Caco-2 (cell line): ENCODE measurements at regions not wholly inside any gene's neighbourhood (a gene's known extent, or its start where the extent isn't known, plus 50 kb on each side); places are given as distances from the start of the nearest gene placed in this dataset.

Experiments
- BruUV-seq: library from RNA; stranded (reverse); fragments of 400-500 nt; replicated peaks from 2 replicates; lab custom pipeline; 2021; lab: Mats Ljungman, UMichigan
- CTCF ChIA-PET: fragments of 300-600 bp; sonication (Branson Sonifier 250); formaldehyde crosslinking; loops from one replicate; lab custom pipeline; 2022; ENCODE audit warnings: antibody characterized with exemption; lab: Charles Lee
- POLR2A ChIA-PET: fragments of 300-600 bp; sonication (Branson Sonifier 250); formaldehyde crosslinking; loops from one replicate; lab custom pipeline; 2022; ENCODE audit warnings: antibody characterized with exemption; lab: Charles Lee
- DNase-seq, 2 experiments: peaks; one replicate each; pipeline versions ENCODE4 v3.0.0 to v3.0.0-alpha.2; 2020 to 2022
- H3K27me3 ChIP-seq: replicated peaks from 2 replicates; pipeline ENCODE4 v1.6.0; 2011; ENCODE audit warnings: low read length; ENCODE audit not compliant: control insufficient read depth, insufficient read depth
- H3K36me3 ChIP-seq: 2 replicates; pipeline ENCODE4 v1.5.1; 2011; ENCODE audit warnings: low read length; ENCODE audit not compliant: control insufficient read depth, insufficient read depth
- H3K4me1 ChIP-seq: fragments of 250-450 bp; sonication (Bioruptor Pico); 2 replicates; pipeline ENCODE4 v1.5.1; 2020; ENCODE audit warnings: mild to moderate bottlenecking
- H3K4me3 ChIP-seq: 2 replicates; pipeline ENCODE4 v1.5.1; 2011; ENCODE audit warnings: low read depth, mild to moderate bottlenecking, control low read depth, low read length
- H3K9me3 ChIP-seq: fragments of 250-450 bp; sonication (Bioruptor Pico); 2 replicates; pipeline ENCODE4 v1.5.1; 2020; ENCODE audit warnings: mild to moderate bottlenecking, moderate library complexity
- H3K27ac Mint-ChIP-seq: one replicate; pipeline ENCODE4 v1.8.0; 2022; ENCODE audit warnings: mixed read lengths; ENCODE audit not compliant: unreplicated experiment
- H3K27me3 Mint-ChIP-seq: one replicate; pipeline ENCODE4 v1.8.0; 2022; ENCODE audit warnings: mixed read lengths; ENCODE audit not compliant: insufficient read depth, unreplicated experiment
- H3K36me3 Mint-ChIP-seq: one replicate; pipeline ENCODE4 v1.8.0; 2022; ENCODE audit warnings: mild to moderate bottlenecking, mixed read lengths; ENCODE audit not compliant: insufficient read depth, unreplicated experiment
- H3K4me1 Mint-ChIP-seq: one replicate; pipeline ENCODE4 v1.8.0; 2022; ENCODE audit warnings: low read depth, mixed read lengths; ENCODE audit not compliant: unreplicated experiment
- H3K4me3 Mint-ChIP-seq: one replicate; pipeline ENCODE4 v1.8.0; 2022; ENCODE audit warnings: mild to moderate bottlenecking, moderate library complexity, mixed read lengths; ENCODE audit not compliant: unreplicated experiment
- H3K9me3 Mint-ChIP-seq: one replicate; pipeline ENCODE4 v1.8.0; 2022; ENCODE audit warnings: mixed read lengths; ENCODE audit not compliant: unreplicated experiment
- intact Hi-C: fragments of 100-400 bp; cut with micrococcal nuclease; formaldehyde crosslinking; loops from one replicate; pipeline ENCODE4 v1.10.0; 2022; ENCODE audit not compliant: unreplicated experiment
- TF ChIP-seq, protein P1 (sequence below), 2 experiments: fragments of 200-600 bp in 1 of 2; IDR thresholded peaks; 1 replicate in 1 of 2; 2 replicates in 1 of 2; pipeline versions ENCODE4 v1.5.1 to v1.8.0; 2011 to 2022; ENCODE audit warnings: antibody characterized with exemption in 1 of 2, control low read depth in 1 of 2, inconsistent platforms in 1 of 2, low read depth in 1 of 2, low read length in 1 of 2, mild to moderate bottlenecking in 1 of 2, moderate library complexity in 1 of 2; ENCODE audit not compliant: insufficient read depth in 1 of 2, severe bottlenecking in 1 of 2, unreplicated experiment in 1 of 2

GRCh38 chr14:80352471-80352870 lies 141.2 kb upstream of the DIO2 start:
- H3K27me3 Mint-ChIP-seq, result no peaks in the 10 kb centered on the region
- intact Hi-C loops, result no loop called here

GRCh38 chr14:80350707-80351106 lies 139.4 kb upstream of the DIO2 start:
- no peaks in the 10 kb centered on the region for H3K4me1 ChIP-seq
- H3K4me3 ChIP-seq, result no peak overlapping the region
- ChIA-PET CTCF (no interaction called here), POLR2A (no interaction called here)
- H3K4me1 Mint-ChIP-seq, result no peaks in the 10 kb centered on the region
- no peaks in the 10 kb centered on the region for H3K36me3 Mint-ChIP-seq
- no peak overlapping the region for H3K27ac Mint-ChIP-seq
- DNase-seq, result no peak
- H3K36me3 ChIP-seq, result no peaks in the 10 kb centered on the region
- no peaks in the 10 kb centered on the region for H3K9me3 Mint-ChIP-seq
- TF ChIP-seq, protein P1, sequence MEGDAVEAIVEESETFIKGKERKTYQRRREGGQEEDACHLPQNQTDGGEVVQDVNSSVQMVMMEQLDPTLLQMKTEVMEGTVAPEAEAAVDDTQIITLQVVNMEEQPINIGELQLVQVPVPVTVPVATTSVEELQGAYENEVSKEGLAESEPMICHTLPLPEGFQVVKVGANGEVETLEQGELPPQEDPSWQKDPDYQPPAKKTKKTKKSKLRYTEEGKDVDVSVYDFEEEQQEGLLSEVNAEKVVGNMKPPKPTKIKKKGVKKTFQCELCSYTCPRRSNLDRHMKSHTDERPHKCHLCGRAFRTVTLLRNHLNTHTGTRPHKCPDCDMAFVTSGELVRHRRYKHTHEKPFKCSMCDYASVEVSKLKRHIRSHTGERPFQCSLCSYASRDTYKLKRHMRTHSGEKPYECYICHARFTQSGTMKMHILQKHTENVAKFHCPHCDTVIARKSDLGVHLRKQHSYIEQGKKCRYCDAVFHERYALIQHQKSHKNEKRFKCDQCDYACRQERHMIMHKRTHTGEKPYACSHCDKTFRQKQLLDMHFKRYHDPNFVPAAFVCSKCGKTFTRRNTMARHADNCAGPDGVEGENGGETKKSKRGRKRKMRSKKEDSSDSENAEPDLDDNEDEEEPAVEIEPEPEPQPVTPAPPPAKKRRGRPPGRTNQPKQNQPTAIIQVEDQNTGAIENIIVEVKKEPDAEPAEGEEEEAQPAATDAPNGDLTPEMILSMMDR (IDR thresholded peaks at IDR 0.05; ENCODE audit: insufficient read depth in 1 of 2, low read depth in 1 of 2, low read length in 1 of 2, severe bottlenecking in 1 of 2, unreplicated experiment in 1 of 2), result no peak
- intact Hi-C loops, result no loop called here
- no TSS peak for BruUV-seq
- no peaks in the 10 kb centered on the region for H3K27me3 Mint-ChIP-seq
- no peaks in the 10 kb centered on the region for H3K9me3 ChIP-seq
- no peaks in the 10 kb centered on the region for H3K27me3 ChIP-seq
- no peak overlapping the region for H3K4me3 Mint-ChIP-seq

More at GRCh38 chr14:80352471-80352870, 141.2 kb upstream of the DIO2 start:
- Mint-ChIP-seq H3K4me1 (no peaks in the 10 kb centered on the region), H3K27ac (no peak overlapping the region), H3K4me3 (no peak overlapping the region), H3K9me3 (no peaks in the 10 kb centered on the region), H3K36me3 (no peaks in the 10 kb centered on the region)
- TF ChIP-seq, protein P1 (IDR thresholded peaks at IDR 0.05; ENCODE audit: insufficient read depth in 1 of 2, low read depth in 1 of 2, low read length in 1 of 2, severe bottlenecking in 1 of 2, unreplicated experiment in 1 of 2), result no peak
- ChIA-PET POLR2A (no interaction called here), CTCF (no interaction called here)
- no peaks in the 10 kb centered on the region for H3K9me3 ChIP-seq
- DNase-seq, result no peak
- no peaks in the 10 kb centered on the region for H3K36me3 ChIP-seq
- BruUV-seq, result no TSS peak
- no peaks in the 10 kb centered on the region for H3K4me1 ChIP-seq
- no peak overlapping the region for H3K4me3 ChIP-seq
- H3K27me3 ChIP-seq, result no peaks in the 10 kb centered on the region

DNA sequence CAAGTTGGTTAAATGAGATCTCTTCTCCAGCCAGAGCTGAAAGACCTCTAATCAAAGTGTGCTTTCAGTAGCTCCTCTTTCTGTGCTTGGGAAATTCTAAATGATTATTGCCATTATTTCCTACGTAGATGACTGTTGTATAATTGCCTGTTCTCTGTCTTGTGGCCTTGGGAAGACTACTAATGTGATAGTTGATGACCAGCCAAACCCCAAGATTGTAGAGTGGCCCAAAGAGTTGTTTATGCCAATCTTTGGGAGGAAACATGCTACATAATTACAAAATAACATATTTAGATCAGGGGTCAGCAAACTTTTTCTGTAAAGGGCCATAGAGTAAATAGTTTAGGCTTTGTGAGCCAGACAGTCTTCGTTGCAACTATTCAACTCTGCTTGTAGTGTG lies 135.1 kb upstream of the DIO2 start:
- ChIA-PET POLR2A (no interaction called here), CTCF (interaction anchor here (1.5 kb wide), 1 partner anchor 10 kb away, joined by 5 read pairs; no protein-coding TSS in a partner anchor)
- Histone ChIP-seq H3K36me3 (no peaks in the 10 kb centered on the region), H3K4me1 (no peaks in the 10 kb centered on the region), H3K27me3 (no peaks in the 10 kb centered on the region), H3K9me3 (no peaks in the 10 kb centered on the region), H3K4me3 (no peak overlapping the region)
- H3K4me3 Mint-ChIP-seq, result no peak overlapping the region
- H3K36me3 Mint-ChIP-seq, result no peaks in the 10 kb centered on the region
- no peaks in the 10 kb centered on the region for H3K4me1 Mint-ChIP-seq
- H3K27ac Mint-ChIP-seq, result no peak overlapping the region
- TF ChIP-seq, protein P1 (IDR thresholded peaks at IDR 0.05; ENCODE audit: insufficient read depth in 1 of 2, low read depth in 1 of 2, low read length in 1 of 2, severe bottlenecking in 1 of 2, unreplicated experiment in 1 of 2), result no peak
- intact Hi-C loops, result no loop called here
- BruUV-seq, result no TSS peak
- DNase-seq, result no peak
- peaks cover 8% of the 10 kb centered on the region for H3K9me3 Mint-ChIP-seq
- peaks cover 6% of the 10 kb centered on the region for H3K27me3 Mint-ChIP-seq
